H9 (cell line): ENCODE measurements at regions not wholly inside any gene's neighbourhood (a gene's known extent, or its start where the extent isn't known, plus 50 kb on each side); places are given as distances from the start of the nearest gene placed in this dataset.

ENCODE experiments used
- DNase-seq: peaks from one replicate; pipeline ENCODE4 v3.0.0-alpha.2; 2017
- H2AFZ ChIP-seq: one replicate; pipeline ENCODE4 v1.6.1; 2013; ENCODE audit warnings: mild to moderate bottlenecking, low read length, control low read depth, moderate library complexity
- H2AK5ac ChIP-seq: 2 replicates; pipeline ENCODE4 v1.6.1; 2013; ENCODE audit warnings: low read length, control low read depth, mixed read lengths; ENCODE audit not compliant: insufficient read length
- H2BK120ac ChIP-seq: one replicate; pipeline ENCODE4 v1.6.1; 2013; ENCODE audit warnings: low read depth, mild to moderate bottlenecking, low read length, control low read depth, inconsistent platforms; ENCODE audit not compliant: poor library complexity, severe bottlenecking
- H2BK12ac ChIP-seq: 2 replicates; pipeline ENCODE4 v1.6.1; 2013; ENCODE audit warnings: low read length, control low read depth, mixed read lengths, low read depth; ENCODE audit not compliant: insufficient read length
- H2BK15ac ChIP-seq: 2 replicates; pipeline ENCODE4 v1.6.1; 2013; ENCODE audit warnings: low read depth, low read length, control low read depth
- H2BK20ac ChIP-seq: one replicate; pipeline ENCODE4 v1.6.1; 2013; ENCODE audit warnings: low read depth, mild to moderate bottlenecking, low read length, control low read depth, inconsistent platforms; ENCODE audit not compliant: poor library complexity, severe bottlenecking
- H2BK5ac ChIP-seq: 2 replicates; pipeline ENCODE4 v1.6.1; 2013; ENCODE audit warnings: low read length, control low read depth, mixed read lengths; ENCODE audit not compliant: insufficient read length
- H3K14ac ChIP-seq: 2 replicates; pipeline ENCODE4 v1.6.1; 2013; ENCODE audit warnings: low read length, control low read depth; ENCODE audit not compliant: insufficient read depth
- H3K18ac ChIP-seq: 2 replicates; pipeline ENCODE4 v1.6.1; 2013; ENCODE audit warnings: low read depth, mild to moderate bottlenecking, mixed read lengths, low read length, control low read depth; ENCODE audit not compliant: insufficient read length
- H3K23ac ChIP-seq: 2 replicates; pipeline ENCODE4 v1.6.1; 2013; ENCODE audit warnings: low read length, control low read depth, mixed read lengths, low read depth; ENCODE audit not compliant: insufficient read length
- H3K23me2 ChIP-seq: 2 replicates; pipeline ENCODE4 v1.6.1; 2013; ENCODE audit warnings: low read depth, mild to moderate bottlenecking, mixed read lengths, low read length, control low read depth; ENCODE audit not compliant: insufficient read length, poor library complexity, severe bottlenecking
- H3K27ac ChIP-seq: 2 replicates; pipeline ENCODE4 v1.5.1; 2013; ENCODE audit warnings: low read length, control low read depth, mixed read lengths, low read depth; ENCODE audit not compliant: insufficient read length
- H3K27me3 ChIP-seq: 2 replicates; pipeline ENCODE4 v1.6.1; 2013; ENCODE audit warnings: low read length, control low read depth, inconsistent platforms; ENCODE audit not compliant: insufficient read depth
- H3K4ac ChIP-seq: 2 replicates; pipeline ENCODE4 v1.6.1; 2013; ENCODE audit warnings: low read depth, mild to moderate bottlenecking, control low read depth, inconsistent platforms, low read length, moderate library complexity
- H3K4me1 ChIP-seq: 2 replicates; pipeline ENCODE4 v1.6.1; 2013; ENCODE audit warnings: low read length, control low read depth, inconsistent platforms; ENCODE audit not compliant: insufficient read depth
- H3K4me2 ChIP-seq: 2 replicates; pipeline ENCODE4 v1.6.1; 2013; ENCODE audit warnings: low read length, control low read depth, mixed read lengths; ENCODE audit not compliant: insufficient read length, insufficient read depth
- H3K56ac ChIP-seq: 2 replicates; pipeline ENCODE4 v1.6.1; 2013; ENCODE audit warnings: low read depth, mild to moderate bottlenecking, mixed read lengths, low read length, control low read depth; ENCODE audit not compliant: insufficient read length
- H3K79me1 ChIP-seq: 2 replicates; pipeline ENCODE4 v1.6.1; 2013; ENCODE audit warnings: low read depth, mild to moderate bottlenecking, moderate library complexity, low read length, control low read depth, inconsistent platforms; ENCODE audit not compliant: insufficient read depth, poor library complexity, severe bottlenecking
- H3K79me2 ChIP-seq: 2 replicates; pipeline ENCODE4 v1.6.1; 2013; ENCODE audit warnings: low read length, control low read depth, inconsistent platforms; ENCODE audit not compliant: insufficient read depth
- H3K9ac ChIP-seq: 2 replicates; pipeline ENCODE4 v1.6.1; 2013; ENCODE audit warnings: low read length, control low read depth, mixed read lengths; ENCODE audit not compliant: insufficient read length; ENCODE audit errors: extremely low read depth
- H3K9me3 ChIP-seq: one replicate; pipeline ENCODE4 v1.6.1; 2013; ENCODE audit warnings: low read depth, low read length, inconsistent platforms; ENCODE audit not compliant: control insufficient read depth
- H3T11ph ChIP-seq: one replicate; pipeline ENCODE4 v1.6.1; 2013; ENCODE audit warnings: mild to moderate bottlenecking, low read length, control low read depth, inconsistent platforms
- H4K20me1 ChIP-seq: one replicate; pipeline ENCODE4 v1.6.1; 2013; ENCODE audit not compliant: control insufficient read depth, insufficient read length, insufficient read depth
- H4K5ac ChIP-seq: 2 replicates; pipeline ENCODE4 v1.6.1; 2013; ENCODE audit warnings: low read depth, mild to moderate bottlenecking, mixed read lengths, low read length, control low read depth; ENCODE audit not compliant: insufficient read length
- H4K8ac ChIP-seq: replicated peaks from 2 replicates; pipeline ENCODE4 v1.6.1; 2013; ENCODE audit warnings: low read length, control low read depth, mixed read lengths, low read depth; ENCODE audit not compliant: insufficient read length
- H4K91ac ChIP-seq: 2 replicates; pipeline ENCODE4 v1.6.1; 2013; ENCODE audit warnings: low read depth, mild to moderate bottlenecking, moderate library complexity, mixed read lengths, low read length, control low read depth; ENCODE audit not compliant: insufficient read length
- H3K27ac Mint-ChIP-seq, 3 experiments: 2 replicates in 2 of 3; 3 replicates in 1 of 3; pipeline ENCODE4 v1.8.0; 2020 to 2021; ENCODE audit warnings: mixed read lengths in 3 of 3, mild to moderate bottlenecking in 1 of 3, moderate library complexity in 1 of 3
- H3K27me3 Mint-ChIP-seq: 2 replicates; pipeline ENCODE4 v1.8.0; 2021; ENCODE audit warnings: low read depth, mild to moderate bottlenecking, moderate library complexity, mixed read lengths
- H3K36me3 Mint-ChIP-seq, 3 experiments: 2 replicates in 2 of 3; 3 replicates in 1 of 3; pipeline ENCODE4 v1.8.0; 2020 to 2021; ENCODE audit warnings: low read depth in 3 of 3, mixed read lengths in 3 of 3; ENCODE audit not compliant: insufficient read depth in 1 of 3
- H3K4me1 Mint-ChIP-seq, 2 experiments: 2 replicates each; pipeline ENCODE4 v1.8.0; 2020; ENCODE audit warnings: mixed read lengths in 2 of 2
- H3K4me3 Mint-ChIP-seq, 2 experiments: 2 replicates in 1 of 2; 3 replicates in 1 of 2; pipeline ENCODE4 v1.8.0; 2020 to 2021; ENCODE audit warnings: mild to moderate bottlenecking in 2 of 2, mixed read lengths in 2 of 2, moderate library complexity in 1 of 2
- H3K9me3 Mint-ChIP-seq, 2 experiments: 2 replicates in 1 of 2; 3 replicates in 1 of 2; pipeline ENCODE4 v1.8.0; 2020; ENCODE audit warnings: mild to moderate bottlenecking in 2 of 2, mixed read lengths in 2 of 2, moderate library complexity in 1 of 2
- CTCF ChIP-seq: fragments of 200-600 bp; sonication (generic); conservative IDR thresholded peaks from 3 replicates; pipeline ENCODE4 v1.8.0; 2021; ENCODE audit warnings: antibody characterized with exemption, mild to moderate bottlenecking
- WGBS: extraction: QIAGEN DNeasy Blood & Tissue Kit; methylation state at CpG from one replicate; pipeline ENCODE4 v1.1.7; 2013; ENCODE audit warnings: missing lambda C conversion rate, low lambda C conversion rate, mixed read lengths; ENCODE audit not compliant: insufficient read length; ENCODE audit errors: extremely low coverage; 5-methylcytosine and 5-hydroxymethylcytosine counted together

GRCh38 chr21:20883408-20883800, 114.8 kb upstream of the NCAM2 start:
- Histone ChIP-seq H2BK12ac (no peak overlapping the region), H3K14ac (no peak overlapping the region)

More at GRCh38 chr21:20883408-20883800, 114.8 kb upstream of the NCAM2 start:
- Mint-ChIP-seq H3K27ac (no peak overlapping the region), H3K27me3 (no peaks in the 10 kb centered on the region), H3K36me3 (no peaks in the 10 kb centered on the region; a peak in 1 of 7 replicates), H3K4me3 (no peak overlapping the region), H3K4me1 (peaks cover 3 to 12% of the 10 kb centered on the region in 2 experiments), H3K9me3 (no peaks in the 10 kb centered on the region)
- Histone ChIP-seq H3K4ac (no peak overlapping the region), H2AK5ac (no peak overlapping the region), H2BK20ac (no peak overlapping the region), H3K79me1 (no peaks in the 10 kb centered on the region), H3K4me1 (no peaks in the 10 kb centered on the region), H3T11ph (no peak overlapping the region), H3K27me3 (no peaks in the 10 kb centered on the region), H4K5ac (no peak overlapping the region), H2BK120ac (no peak overlapping the region), H3K27ac (no peak overlapping the region), H3K79me2 (no peaks in the 10 kb centered on the region), H4K91ac (no peak overlapping the region), H3K4me2 (no peak overlapping the region), H3K9ac (no peak overlapping the region), H2BK5ac (no peak overlapping the region), H4K8ac (no peak overlapping the region), H2BK15ac (no peak overlapping the region), H3K23ac (no peak overlapping the region), H3K18ac (no peak overlapping the region), H3K23me2 (no peaks in the 10 kb centered on the region), H3K56ac (no peak overlapping the region), H4K20me1 (no peaks in the 10 kb centered on the region), H2AFZ (no peak overlapping the region), H3K9me3 (no peaks in the 10 kb centered on the region)
- TF ChIP-seq CTCF: no peak
- no CpG with 5 or more reads among the region's 4 CpGs for WGBS
- DNase-seq: no peak
